Ascending aorta (tissue), 2 donors: ENCODE measurements at regions not wholly inside any gene's neighbourhood (a gene's known extent, or its start where the extent isn't known, plus 50 kb on each side); places are given as distances from the start of the nearest gene placed in this dataset.

Experiments used
- DNase-seq, 2 donors: peaks; one replicate each; pipeline ENCODE4 v3.0.0-alpha.2; 2019; ENCODE audit warnings: low spot score in 2 of 2
- H3K27ac ChIP-seq, 2 donors: fragments of 200-600 bp; sonication (generic); one replicate each; pipeline ENCODE4 v1.5.1; 2016 to 2017; ENCODE audit warnings: mild to moderate bottlenecking in 1 of 2
- H3K27me3 ChIP-seq: fragments of 200-600 bp; sonication (generic); one replicate; pipeline ENCODE4 v1.5.1; 2017
- H3K36me3 ChIP-seq, 2 donors: fragments of 200-600 bp; sonication (generic); one replicate each; pipeline ENCODE4 v1.5.1; 2016
- H3K4me1 ChIP-seq, 2 donors: fragments of 200-600 bp; sonication (generic); one replicate each; pipeline ENCODE4 v1.5.1; 2016 to 2017; ENCODE audit warnings: mild to moderate bottlenecking in 1 of 2
- H3K4me3 ChIP-seq, 2 donors: fragments of 200-600 bp; sonication (generic); one replicate each; pipeline ENCODE4 v1.5.1; 2016 to 2017; ENCODE audit warnings: mild to moderate bottlenecking in 1 of 2
- H3K9me3 ChIP-seq, 2 donors: fragments of 200-600 bp; sonication (generic); one replicate each; pipeline ENCODE4 v1.5.1; 2016
- intact Hi-C: fragments of 100-400 bp; cut with DNase I; formaldehyde crosslinking; loops from one replicate; pipeline ENCODE4 v1.15.1; 2023
- TF ChIP-seq, protein P1 (sequence below), 3 experiments: fragments of 200-600 bp in 2 of 3; fragments of 450-650 bp in 1 of 3; sonication (generic) in 2 of 3; IDR thresholded peaks; one replicate each; pipeline ENCODE4 v1.5.1; 2016 to 2019; ENCODE audit warnings: antibody characterized with exemption in 3 of 3, mild to moderate bottlenecking in 1 of 3, moderate library complexity in 1 of 3

DNA sequence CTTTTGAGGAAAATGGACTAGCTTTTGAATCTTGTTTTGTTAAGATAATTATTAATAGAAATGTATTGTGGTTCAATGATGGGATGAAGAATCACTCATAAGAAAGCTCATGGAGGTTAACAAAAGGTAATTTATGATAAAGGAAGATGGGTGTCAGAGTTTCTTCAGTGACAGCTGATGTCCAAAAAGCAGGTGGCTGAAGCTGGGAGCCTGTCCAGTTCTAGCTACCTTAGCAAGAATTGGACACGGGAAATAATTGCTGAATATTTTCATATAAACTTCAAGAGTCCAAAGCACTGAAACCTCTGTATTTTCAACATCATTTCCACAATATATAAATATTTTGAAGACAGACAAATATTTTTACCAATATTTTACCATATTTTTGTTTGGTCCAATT is 1505.8 kb upstream of the SLC39A10 start:
- Histone ChIP-seq H3K4me3 (no peak overlapping the region), H3K4me1 (no peaks in the 10 kb centered on the region), H3K27ac (no peak overlapping the region), H3K36me3 (no peaks in the 10 kb centered on the region), H3K9me3 (no peaks in the 10 kb centered on the region), H3K27me3 (no peaks in the 10 kb centered on the region)
- DNase-seq = no peak
- TF ChIP-seq, protein P1, sequence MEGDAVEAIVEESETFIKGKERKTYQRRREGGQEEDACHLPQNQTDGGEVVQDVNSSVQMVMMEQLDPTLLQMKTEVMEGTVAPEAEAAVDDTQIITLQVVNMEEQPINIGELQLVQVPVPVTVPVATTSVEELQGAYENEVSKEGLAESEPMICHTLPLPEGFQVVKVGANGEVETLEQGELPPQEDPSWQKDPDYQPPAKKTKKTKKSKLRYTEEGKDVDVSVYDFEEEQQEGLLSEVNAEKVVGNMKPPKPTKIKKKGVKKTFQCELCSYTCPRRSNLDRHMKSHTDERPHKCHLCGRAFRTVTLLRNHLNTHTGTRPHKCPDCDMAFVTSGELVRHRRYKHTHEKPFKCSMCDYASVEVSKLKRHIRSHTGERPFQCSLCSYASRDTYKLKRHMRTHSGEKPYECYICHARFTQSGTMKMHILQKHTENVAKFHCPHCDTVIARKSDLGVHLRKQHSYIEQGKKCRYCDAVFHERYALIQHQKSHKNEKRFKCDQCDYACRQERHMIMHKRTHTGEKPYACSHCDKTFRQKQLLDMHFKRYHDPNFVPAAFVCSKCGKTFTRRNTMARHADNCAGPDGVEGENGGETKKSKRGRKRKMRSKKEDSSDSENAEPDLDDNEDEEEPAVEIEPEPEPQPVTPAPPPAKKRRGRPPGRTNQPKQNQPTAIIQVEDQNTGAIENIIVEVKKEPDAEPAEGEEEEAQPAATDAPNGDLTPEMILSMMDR (IDR thresholded peaks at IDR 0.05) = no peak
- intact Hi-C loops = no loop called here

- TF ChIP-seq, protein P1 (IDR thresholded peaks at IDR 0.05) = no peak
- H3K36me3 ChIP-seq = no peaks in the 10 kb centered on the region
- H3K4me3 ChIP-seq = no peak overlapping the region
- no peaks in the 10 kb centered on the region for H3K27me3 ChIP-seq
- no peak for DNase-seq
- no peak overlapping the region for H3K27ac ChIP-seq
- intact Hi-C loops = no loop called here
- H3K9me3 ChIP-seq = no peaks in the 10 kb centered on the region
- no peaks in the 10 kb centered on the region for H3K4me1 ChIP-seq
Observed at GRCh38 chr2:194135463-194135862, 1521.6 kb upstream of the SLC39A10 start.

GRCh38 chr2:194128810-194129209 is 1528.2 kb upstream of the SLC39A10 start:
- Histone ChIP-seq H3K36me3 (no peaks in the 10 kb centered on the region), H3K27me3 (no peaks in the 10 kb centered on the region), H3K27ac (no peak overlapping the region), H3K4me3 (no peak overlapping the region), H3K9me3 (no peaks in the 10 kb centered on the region), H3K4me1 (no peaks in the 10 kb centered on the region)
- no peak for DNase-seq
- TF ChIP-seq, protein P1 (IDR thresholded peaks at IDR 0.05) = no peak
- intact Hi-C loops = no loop called here

DNA sequence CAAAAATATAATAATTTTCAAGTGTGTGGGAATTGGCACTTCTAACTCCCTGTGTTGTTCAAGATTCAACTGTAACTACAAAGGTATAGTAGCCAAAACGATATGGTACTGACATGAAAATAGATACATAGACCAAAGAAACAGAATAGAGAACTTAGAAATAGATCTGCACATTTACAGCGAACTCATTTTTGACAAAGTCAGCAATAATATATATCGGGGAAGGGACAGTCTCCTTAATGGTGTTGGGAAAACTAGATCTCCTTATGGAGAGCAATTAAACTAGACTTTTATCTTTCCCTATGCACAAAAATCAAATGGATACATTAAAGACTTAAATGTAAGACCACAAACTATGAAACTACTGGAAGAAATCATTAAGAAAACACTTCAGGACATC is 1530.6 kb upstream of the SLC39A10 start:
- no peak overlapping the region for H3K27ac ChIP-seq
- intact Hi-C loops = no loop called here
- H3K9me3 ChIP-seq = no peaks in the 10 kb centered on the region
- DNase-seq = no peak
- H3K27me3 ChIP-seq = no peaks in the 10 kb centered on the region
- TF ChIP-seq, protein P1 (IDR thresholded peaks at IDR 0.05) = no peak
- H3K4me1 ChIP-seq = no peaks in the 10 kb centered on the region
- H3K36me3 ChIP-seq = no peaks in the 10 kb centered on the region
- H3K4me3 ChIP-seq = no peak overlapping the region

DNA sequence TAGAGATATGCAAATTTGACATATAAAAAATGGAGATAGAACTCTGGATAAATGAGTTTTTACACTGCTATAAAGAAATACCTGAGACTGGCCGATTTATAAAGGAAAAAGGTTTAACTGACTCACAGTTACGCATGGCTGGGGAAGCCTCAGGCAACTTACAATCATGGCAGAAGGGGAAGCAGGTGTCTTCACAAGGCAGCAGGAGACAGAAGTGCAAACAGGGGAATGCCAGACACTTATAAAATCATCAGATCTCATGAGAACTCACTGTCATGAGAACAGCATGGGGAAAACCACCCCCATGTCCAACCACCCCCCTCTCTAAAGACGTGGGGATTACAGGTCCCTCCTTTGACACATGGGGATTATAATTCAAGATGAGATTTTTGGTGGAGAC is 1540.2 kb upstream of the SLC39A10 start:
- Histone ChIP-seq H3K9me3 (no peaks in the 10 kb centered on the region), H3K36me3 (no peaks in the 10 kb centered on the region), H3K4me1 (no peaks in the 10 kb centered on the region), H3K27me3 (no peaks in the 10 kb centered on the region), H3K27ac (no peak overlapping the region), H3K4me3 (no peak overlapping the region)
- no peak for DNase-seq
- TF ChIP-seq, protein P1 (IDR thresholded peaks at IDR 0.05) = no peak
- intact Hi-C loops = no loop called here

DNA sequence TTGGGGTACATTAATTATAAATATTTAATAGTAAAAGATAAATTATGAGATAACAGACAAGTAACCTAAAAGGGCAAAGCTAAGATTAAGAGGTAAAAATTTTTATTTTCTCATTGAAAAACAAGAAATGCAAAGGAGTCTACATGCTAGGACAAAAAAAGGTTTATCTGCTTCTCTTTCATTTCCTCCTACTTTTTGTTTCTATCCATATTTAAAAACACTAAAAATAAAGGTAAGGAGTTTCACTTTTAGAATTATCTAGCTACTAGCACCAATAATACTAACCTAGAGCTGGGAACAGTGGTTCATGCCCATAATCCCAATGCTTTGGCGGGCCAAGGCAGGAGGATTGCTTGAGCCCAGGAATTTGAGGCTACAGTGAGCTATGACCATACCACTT is 1551.7 kb upstream of the SLC39A10 start:
- Histone ChIP-seq H3K27ac (no peak overlapping the region), H3K4me3 (no peak overlapping the region), H3K9me3 (no peaks in the 10 kb centered on the region), H3K4me1 (no peaks in the 10 kb centered on the region), H3K36me3 (no peaks in the 10 kb centered on the region), H3K27me3 (no peaks in the 10 kb centered on the region)
- TF ChIP-seq, protein P1 (IDR thresholded peaks at IDR 0.05) = no peak
- intact Hi-C loops = no loop called here
- no peak for DNase-seq
